Activated CD4-positive, alpha-beta T cell treated with anti-CD3 and anti-CD28 coated beads, Interleukin-2, amount 10 ng/mL, durations not matched to agents 7 days and 5 days (primary cell): ENCODE measurements at regions not wholly inside any gene's neighbourhood (a gene's known extent, or its start where the extent isn't known, plus 50 kb on each side); places are given as distances from the start of the nearest gene placed in this dataset.

Source experiments
- CTCF ChIA-PET: fragments of 350-600 bp; sonication (Branson Sonifier 250); formaldehyde crosslinking; loops from one replicate; lab custom pipeline; 2021; ENCODE audit warnings: antibody characterized with exemption; lab: Charles Lee
- POLR2A ChIA-PET: fragments of 350-600 bp; sonication (Branson Sonifier 250); formaldehyde crosslinking; loops from one replicate; lab custom pipeline; 2021; ENCODE audit warnings: antibody characterized with exemption; lab: Charles Lee
- DNase-seq: peaks from one replicate; pipeline ENCODE4 v3.0.0-alpha.2; 2020
- H3K27ac Mint-ChIP-seq: one replicate; pipeline ENCODE4 v1.8.0; 2021; ENCODE audit warnings: mild to moderate bottlenecking, moderate library complexity, mixed read lengths
- H3K27me3 Mint-ChIP-seq: one replicate; pipeline ENCODE4 v1.8.0; 2021; ENCODE audit warnings: mixed read lengths
- H3K36me3 Mint-ChIP-seq: one replicate; pipeline ENCODE4 v1.8.0; 2021; ENCODE audit warnings: low read depth, mixed read lengths
- H3K4me1 Mint-ChIP-seq: one replicate; pipeline ENCODE4 v1.8.0; 2021; ENCODE audit warnings: mixed read lengths
- H3K4me3 Mint-ChIP-seq: one replicate; pipeline ENCODE4 v1.8.0; 2021; ENCODE audit warnings: mild to moderate bottlenecking, moderate library complexity, mixed read lengths
- H3K9me3 Mint-ChIP-seq: one replicate; pipeline ENCODE4 v1.8.0; 2021; ENCODE audit warnings: mixed read lengths

- no peak overlapping the region for H3K27ac Mint-ChIP-seq
- H3K27me3 Mint-ChIP-seq: no peaks in the 10 kb centered on the region
- H3K36me3 Mint-ChIP-seq: no peaks in the 10 kb centered on the region
- DNase-seq: no peak
- H3K4me3 Mint-ChIP-seq: no peak overlapping the region
- ChIA-PET POLR2A (no interaction called here), CTCF (no interaction called here)
- H3K9me3 Mint-ChIP-seq: peaks cover 5% of the 10 kb centered on the region
- no peaks in the 10 kb centered on the region for H3K4me1 Mint-ChIP-seq
These were observed 194.0 kb upstream of the SLITRK3 start for GRCh38 chr3:165390166-165390565.

GRCh38 chr3:165389653-165390052, 193.5 kb upstream of the SLITRK3 start:
- Mint-ChIP-seq H3K9me3 (peaks cover 6% of the 10 kb centered on the region), H3K4me1 (no peaks in the 10 kb centered on the region), H3K27ac (no peak overlapping the region), H3K36me3 (no peaks in the 10 kb centered on the region), H3K27me3 (no peaks in the 10 kb centered on the region), H3K4me3 (no peak overlapping the region)
- no peak for DNase-seq
- CTCF ChIA-PET: no interaction called here
- POLR2A ChIA-PET: no interaction called here

GRCh38 chr3:165389064-165389463, 192.9 kb upstream of the SLITRK3 start:
- ChIA-PET POLR2A (no interaction called here), CTCF (no interaction called here)
- H3K4me3 Mint-ChIP-seq: no peak overlapping the region
- no peak overlapping the region for H3K27ac Mint-ChIP-seq
- DNase-seq: no peak
- H3K4me1 Mint-ChIP-seq: no peaks in the 10 kb centered on the region
- no peaks in the 10 kb centered on the region for H3K27me3 Mint-ChIP-seq
- H3K36me3 Mint-ChIP-seq: no peaks in the 10 kb centered on the region
- H3K9me3 Mint-ChIP-seq: peaks cover 8% of the 10 kb centered on the region

- DNase-seq: no peak
- Mint-ChIP-seq H3K27me3 (no peaks in the 10 kb centered on the region), H3K27ac (no peak overlapping the region), H3K9me3 (peaks cover 3% of the 10 kb centered on the region), H3K4me1 (no peaks in the 10 kb centered on the region), H3K36me3 (no peaks in the 10 kb centered on the region), H3K4me3 (no peak overlapping the region)
- CTCF ChIA-PET: no interaction called here
- POLR2A ChIA-PET: no interaction called here
These were observed 187.2 kb upstream of the SLITRK3 start for GRCh38 chr3:165383381-165383780.

GRCh38 chr3:165382672-165383071, 186.5 kb upstream of the SLITRK3 start:
- H3K9me3 Mint-ChIP-seq: peaks cover 3% of the 10 kb centered on the region
- CTCF ChIA-PET: no interaction called here
- H3K27ac Mint-ChIP-seq: no peak overlapping the region
- no peak overlapping the region for H3K4me3 Mint-ChIP-seq
- POLR2A ChIA-PET: no interaction called here
- no peak for DNase-seq
- no peaks in the 10 kb centered on the region for H3K36me3 Mint-ChIP-seq
- no peaks in the 10 kb centered on the region for H3K27me3 Mint-ChIP-seq
- no peaks in the 10 kb centered on the region for H3K4me1 Mint-ChIP-seq

GRCh38 chr3:165378761-165379160, 182.6 kb upstream of the SLITRK3 start:
- no peaks in the 10 kb centered on the region for H3K36me3 Mint-ChIP-seq
- no peak overlapping the region for H3K4me3 Mint-ChIP-seq

GRCh38 chr3:165359005-165359404, 162.8 kb upstream of the SLITRK3 start:
- DNase-seq: no peak
- Mint-ChIP-seq H3K9me3 (peaks cover 5% of the 10 kb centered on the region), H3K27me3 (no peaks in the 10 kb centered on the region), H3K4me1 (no peaks in the 10 kb centered on the region), H3K36me3 (no peaks in the 10 kb centered on the region), H3K4me3 (no peak overlapping the region), H3K27ac (no peak overlapping the region)
- ChIA-PET POLR2A (no interaction called here), CTCF (no interaction called here)

More at GRCh38 chr3:165378761-165379160, 182.6 kb upstream of the SLITRK3 start:
- no peaks in the 10 kb centered on the region for H3K27me3 Mint-ChIP-seq
- ChIA-PET POLR2A (no interaction called here), CTCF (no interaction called here)
- no peak overlapping the region for H3K27ac Mint-ChIP-seq
- no peak for DNase-seq
- H3K9me3 Mint-ChIP-seq: no peaks in the 10 kb centered on the region
- H3K4me1 Mint-ChIP-seq: no peaks in the 10 kb centered on the region

GRCh38 chr3:165355316-165355715, 159.1 kb upstream of the SLITRK3 start:
- Mint-ChIP-seq H3K27ac (no peak overlapping the region), H3K36me3 (no peaks in the 10 kb centered on the region), H3K4me3 (no peak overlapping the region), H3K27me3 (no peaks in the 10 kb centered on the region), H3K9me3 (peaks cover 13% of the 10 kb centered on the region), H3K4me1 (no peaks in the 10 kb centered on the region)
- ChIA-PET CTCF (no interaction called here), POLR2A (no interaction called here)
- no peak for DNase-seq

GRCh38 chr3:165347526-165347925, 151.3 kb upstream of the SLITRK3 start:
- Mint-ChIP-seq H3K27me3 (no peaks in the 10 kb centered on the region), H3K9me3 (peaks cover 15% of the 10 kb centered on the region), H3K4me1 (no peaks in the 10 kb centered on the region), H3K36me3 (no peaks in the 10 kb centered on the region), H3K4me3 (no peak overlapping the region), H3K27ac (no peak overlapping the region)
- CTCF ChIA-PET: no interaction called here
- DNase-seq: no peak
- POLR2A ChIA-PET: no interaction called here

GRCh38 chr3:165346503-165346902, 150.3 kb upstream of the SLITRK3 start:
- Mint-ChIP-seq H3K9me3 (peaks cover 12% of the 10 kb centered on the region), H3K27ac (no peak overlapping the region), H3K27me3 (no peaks in the 10 kb centered on the region), H3K4me3 (no peak overlapping the region), H3K4me1 (no peaks in the 10 kb centered on the region), H3K36me3 (no peaks in the 10 kb centered on the region)
- DNase-seq: no peak
- POLR2A ChIA-PET: no interaction called here
- CTCF ChIA-PET: no interaction called here

- H3K4me1 Mint-ChIP-seq: no peaks in the 10 kb centered on the region
These were observed 147.0 kb upstream of the SLITRK3 start for GRCh38 chr3:165343185-165343584.

GRCh38 chr3:165339753-165340152, 143.6 kb upstream of the SLITRK3 start:
- H3K36me3 Mint-ChIP-seq: no peaks in the 10 kb centered on the region
- CTCF ChIA-PET: no interaction called here
- no peak for DNase-seq
- H3K27me3 Mint-ChIP-seq: no peaks in the 10 kb centered on the region
- no peaks in the 10 kb centered on the region for H3K4me1 Mint-ChIP-seq
- H3K27ac Mint-ChIP-seq: no peak overlapping the region
- H3K9me3 Mint-ChIP-seq: peaks cover 6% of the 10 kb centered on the region
- H3K4me3 Mint-ChIP-seq: no peak overlapping the region
- POLR2A ChIA-PET: no interaction called here

More at GRCh38 chr3:165343185-165343584, 147.0 kb upstream of the SLITRK3 start:
- ChIA-PET POLR2A (no interaction called here), CTCF (no interaction called here)
- Mint-ChIP-seq H3K36me3 (no peaks in the 10 kb centered on the region), H3K4me3 (no peak overlapping the region), H3K27ac (no peak overlapping the region), H3K9me3 (peaks cover 6% of the 10 kb centered on the region), H3K27me3 (no peaks in the 10 kb centered on the region)
- no peak for DNase-seq

GRCh38 chr3:165336786-165337185, 140.6 kb upstream of the SLITRK3 start:
- no peak overlapping the region for H3K27ac Mint-ChIP-seq
- no peaks in the 10 kb centered on the region for H3K4me1 Mint-ChIP-seq
- no peaks in the 10 kb centered on the region for H3K9me3 Mint-ChIP-seq
- H3K4me3 Mint-ChIP-seq: no peak overlapping the region
- ChIA-PET POLR2A (no interaction called here), CTCF (no interaction called here)
- no peaks in the 10 kb centered on the region for H3K36me3 Mint-ChIP-seq
- H3K27me3 Mint-ChIP-seq: no peaks in the 10 kb centered on the region
- no peak for DNase-seq
